ENCODE measurements at regions not wholly inside any gene's neighbourhood (a gene's known extent, or its start where the extent isn't known, plus 50 kb on each side); places are given as distances from the start of the nearest gene placed in this dataset.

GRCh38 chr5:77839691-77840090, 63.6 kb upstream of the TBCA start:
- Mint-ChIP-seq H3K4me3 (no peak overlapping the region), H3K9me3 (no peaks in the 10 kb centered on the region), H3K36me3 (no peaks in the 10 kb centered on the region), H3K4me1 (peaks cover 3% of the 10 kb centered on the region), H3K27ac (no peak overlapping the region), H3K27me3 (peaks cover 11% of the 10 kb centered on the region)
- ATAC-seq (ENCODE audit: low read depth) (no peak), DNase-seq (ENCODE audit: low spot score in 2 of 2) (no peak)

DNA sequence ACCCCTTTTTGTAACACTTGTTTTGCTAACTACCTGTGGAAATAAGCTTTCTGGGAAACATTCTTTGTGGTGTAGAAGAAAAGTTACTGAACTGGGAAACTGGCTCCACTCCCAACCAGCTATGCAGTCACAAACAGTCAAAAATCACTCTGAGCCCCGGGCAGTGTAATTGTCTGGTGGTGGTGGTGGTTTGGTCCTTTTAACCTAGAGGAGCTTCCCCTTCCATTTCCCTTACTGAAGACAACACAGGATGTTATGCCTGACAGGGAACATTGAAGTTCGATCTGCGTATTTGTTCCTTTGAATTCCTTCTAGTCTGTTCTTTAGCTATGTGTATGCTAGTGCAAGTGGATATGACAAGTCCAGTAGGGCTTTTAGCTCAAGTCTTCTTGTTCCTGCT, 56.8 kb upstream of the TBCA start:
- H3K27me3 Mint-ChIP-seq, result peaks cover 3% of the 10 kb centered on the region
- no peaks in the 10 kb centered on the region for H3K36me3 Mint-ChIP-seq
- no peak for ATAC-seq (ENCODE audit: low read depth)
- H3K4me3 Mint-ChIP-seq, result no peak overlapping the region
- H3K27ac Mint-ChIP-seq, result no peak overlapping the region
- H3K9me3 Mint-ChIP-seq, result no peaks in the 10 kb centered on the region
- no peaks in the 10 kb centered on the region for H3K4me1 Mint-ChIP-seq
- no peak for DNase-seq (ENCODE audit: low spot score in 2 of 2)

GRCh38 chr5:77832166-77832770, 56.1 kb upstream of the TBCA start:
- no peaks in the 10 kb centered on the region for H3K36me3 Mint-ChIP-seq
- no peak overlapping the region for H3K4me3 Mint-ChIP-seq
- no peaks in the 10 kb centered on the region for H3K9me3 Mint-ChIP-seq
- no peaks in the 10 kb centered on the region for H3K4me1 Mint-ChIP-seq
- peaks cover 3% of the 10 kb centered on the region for H3K27me3 Mint-ChIP-seq
- H3K27ac Mint-ChIP-seq, result no peak overlapping the region
- ATAC-seq (ENCODE audit: low read depth) (no peak), DNase-seq (ENCODE audit: low spot score in 2 of 2) (no peak)

DNA sequence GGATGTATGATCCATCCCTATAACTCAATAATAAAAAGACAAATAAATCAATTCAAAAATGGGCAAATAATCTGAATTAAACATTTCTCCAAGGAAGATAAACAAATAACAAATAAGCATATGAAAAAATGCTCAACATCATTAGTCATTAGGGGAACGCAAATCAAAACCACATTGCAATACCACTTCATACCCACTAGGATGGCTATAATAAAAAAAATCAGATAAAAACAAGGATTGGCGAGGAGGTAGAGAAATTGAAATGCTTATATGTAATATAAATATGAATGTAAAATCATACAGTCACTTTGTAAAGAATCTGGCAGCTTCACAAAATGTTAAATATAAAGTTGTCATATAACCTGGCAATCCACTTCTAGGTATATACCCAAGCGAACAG, 52.3 kb upstream of the TBCA start:
- H3K27me3 Mint-ChIP-seq, result peaks cover 7% of the 10 kb centered on the region
- no peaks in the 10 kb centered on the region for H3K36me3 Mint-ChIP-seq
- no peak for DNase-seq (ENCODE audit: low spot score in 2 of 2)
- no peak for ATAC-seq (ENCODE audit: low read depth)
- H3K4me3 Mint-ChIP-seq, result no peak overlapping the region
- H3K4me1 Mint-ChIP-seq, result no peaks in the 10 kb centered on the region
- no peaks in the 10 kb centered on the region for H3K9me3 Mint-ChIP-seq
- H3K27ac Mint-ChIP-seq, result no peak overlapping the region

Measured in memory B cell (primary cell).